WTC11 (cell line): ENCODE measurements at regions not wholly inside any gene's neighbourhood (a gene's known extent, or its start where the extent isn't known, plus 50 kb on each side); places are given as distances from the start of the nearest gene placed in this dataset.

Source experiments
- ATAC-seq: fragments of 200-7000 bp; cut with Tn5 transposase; 2 replicates; pipeline ENCODE4 v1.10.0; 2021; ENCODE audit warnings: mild to moderate bottlenecking, moderate library complexity
- CTCF ChIA-PET: fragments of 300-600 bp; sonication (Branson Sonifier 250); formaldehyde crosslinking; loops from one replicate; lab custom pipeline; 2021; ENCODE audit warnings: antibody characterized with exemption; lab: Charles Lee
- POLR2A ChIA-PET: fragments of 350-600 bp; sonication (Branson Sonifier 250); formaldehyde crosslinking; loops from one replicate; lab custom pipeline; 2021; ENCODE audit warnings: antibody characterized with exemption; lab: Charles Lee
- DNase-seq: peaks from one replicate; pipeline ENCODE4 v3.0.0; 2021; ENCODE audit warnings: low spot score
- H3K27ac Mint-ChIP-seq: 2 replicates; pipeline ENCODE4 v1.8.0; 2021; ENCODE audit warnings: mixed read lengths
- H3K27me3 Mint-ChIP-seq: 2 replicates; pipeline ENCODE4 v1.8.0; 2021; ENCODE audit warnings: low read depth, mild to moderate bottlenecking, moderate library complexity, mixed read lengths
- H3K36me3 Mint-ChIP-seq: 2 replicates; pipeline ENCODE4 v1.8.0; 2021; ENCODE audit warnings: mixed read lengths
- H3K4me1 Mint-ChIP-seq: 2 replicates; pipeline ENCODE4 v1.8.0; 2022; ENCODE audit warnings: mixed read lengths
- H3K4me3 Mint-ChIP-seq: 2 replicates; pipeline ENCODE4 v1.8.0; 2021; ENCODE audit warnings: mild to moderate bottlenecking, moderate library complexity, mixed read lengths
- H3K9me3 Mint-ChIP-seq: 2 replicates; pipeline ENCODE4 v1.8.0; 2021; ENCODE audit warnings: mixed read lengths
- CREB1 ChIP-seq: sonication (generic); formaldehyde crosslinking; IDR thresholded peaks from 2 replicates; pipeline ENCODE4 v1.8.0; 2023; ENCODE audit warnings: mild to moderate bottlenecking, missing genetic modification reagents
- CREM ChIP-seq: sonication (generic); formaldehyde crosslinking; IDR thresholded peaks from 2 replicates; pipeline ENCODE4 v1.8.1; 2022; ENCODE audit warnings: mild to moderate bottlenecking, missing genetic modification reagents, moderate library complexity
- ETV6 ChIP-seq: sonication (generic); formaldehyde crosslinking; IDR thresholded peaks from 2 replicates; pipeline ENCODE4 v1.8.1; 2022; ENCODE audit warnings: mild to moderate bottlenecking, missing genetic modification reagents
- FOXP1 ChIP-seq: sonication (generic); formaldehyde crosslinking; IDR thresholded peaks from 2 replicates; pipeline ENCODE4 v1.8.0; 2022; ENCODE audit warnings: missing genetic modification reagents, mild to moderate bottlenecking, moderate library complexity, borderline replicate concordance
- SMAD4 ChIP-seq: sonication (generic); formaldehyde crosslinking; IDR thresholded peaks from 2 replicates; pipeline ENCODE4 v1.8.0; 2022; ENCODE audit warnings: mild to moderate bottlenecking, missing genetic modification reagents
- STAT6 ChIP-seq: sonication (generic); formaldehyde crosslinking; conservative IDR thresholded peaks from 2 replicates; pipeline ENCODE4 v1.8.1; 2023; ENCODE audit warnings: mild to moderate bottlenecking, low read depth, missing genetic modification reagents, moderate library complexity
- TEAD4 ChIP-seq: sonication (generic); formaldehyde crosslinking; IDR thresholded peaks from 2 replicates; pipeline ENCODE4 v1.8.0; 2022; ENCODE audit warnings: mild to moderate bottlenecking, missing genetic modification reagents
- ZNF532 ChIP-seq: fragments of 250-450 bp; sonication (Bioruptor Pico); IDR thresholded peaks from 2 replicates; pipeline ENCODE4 v1.9.0; 2021; ENCODE audit warnings: mild to moderate bottlenecking, borderline replicate concordance
- TF ChIP-seq, protein P1 (sequence below): fragments of 250-450 bp; sonication (Bioruptor Pico); IDR thresholded peaks from 2 replicates; pipeline ENCODE4 v1.9.0; 2021; ENCODE audit warnings: moderate library complexity, mild to moderate bottlenecking, inconsistent platforms, borderline replicate concordance
- TF ChIP-seq, protein P2 (sequence below): sonication (generic); formaldehyde crosslinking; IDR thresholded peaks from 2 replicates; pipeline ENCODE4 v1.8.1; 2022; ENCODE audit warnings: mild to moderate bottlenecking, moderate library complexity, missing genetic modification reagents

DNA sequence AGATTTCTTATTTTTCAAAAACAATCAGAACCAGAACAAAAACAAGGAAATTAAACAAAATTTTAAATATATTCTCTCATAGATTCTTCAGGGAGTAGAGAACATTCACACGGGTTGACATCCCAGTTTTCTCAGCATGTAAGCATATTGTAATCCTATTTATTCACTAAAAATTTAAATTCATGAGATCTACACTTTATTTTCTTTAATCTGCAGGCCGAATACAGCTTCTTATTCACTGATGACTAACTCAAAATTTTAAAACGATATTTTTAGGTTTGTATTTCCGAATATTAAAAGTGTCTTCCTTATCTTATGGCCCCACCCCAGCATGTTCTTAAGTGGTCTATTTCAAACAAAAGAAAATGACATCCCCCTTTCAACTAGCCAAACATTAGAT, 262.4 kb downstream of the MEIS1 start:
- H3K36me3 Mint-ChIP-seq, result no peaks in the 10 kb centered on the region

DNA sequence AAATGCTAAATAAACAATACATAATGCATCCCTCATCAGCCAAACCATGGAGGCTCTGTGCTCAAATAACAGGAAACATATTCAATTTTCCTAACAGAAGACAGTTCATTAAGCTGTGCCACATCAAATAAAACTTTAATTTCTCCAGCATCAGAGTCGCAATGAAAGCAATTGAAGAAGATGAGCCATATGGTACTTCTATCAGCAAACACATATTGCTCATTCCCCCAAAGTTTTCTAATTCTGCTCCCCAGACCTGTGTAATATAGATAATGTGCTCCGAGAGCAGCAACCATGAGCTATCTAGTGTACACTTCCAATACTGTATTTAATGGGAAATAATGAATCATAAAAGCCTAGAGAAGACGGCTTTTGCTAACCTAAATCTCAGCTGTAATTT, 263.2 kb downstream of the MEIS1 start:
- ATAC-seq, result no peak

More for the DNA sequence above, 262.4 kb downstream of the MEIS1 start:
- Mint-ChIP-seq H3K4me1 (peaks cover 69% of the 10 kb centered on the region), H3K27ac (no peak overlapping the region), H3K27me3 (no peaks in the 10 kb centered on the region), H3K4me3 (no peak overlapping the region), H3K9me3 (no peaks in the 10 kb centered on the region)
- no peak for DNase-seq
- CTCF ChIA-PET, result no interaction called here
- TF ChIP-seq CREM (CRISPR knock-in tag) (no peak), ETV6 (no peak)
- POLR2A ChIA-PET, result no interaction called here
- no peak for ATAC-seq

GRCh38 chr2:66698576-66699239, 263.8 kb downstream of the MEIS1 start:
- CTCF ChIA-PET, result no interaction called here
- no peak for ATAC-seq
- H3K4me1 Mint-ChIP-seq, result peaks cover 57% of the 10 kb centered on the region

More for the DNA sequence above, 263.2 kb downstream of the MEIS1 start:
- DNase-seq, result no peak
- H3K36me3 Mint-ChIP-seq, result no peaks in the 10 kb centered on the region
- H3K27me3 Mint-ChIP-seq, result no peaks in the 10 kb centered on the region
- H3K9me3 Mint-ChIP-seq, result no peaks in the 10 kb centered on the region
- POLR2A ChIA-PET, result no interaction called here
- H3K4me3 Mint-ChIP-seq, result no peak overlapping the region
- no peak overlapping the region for H3K27ac Mint-ChIP-seq
- CTCF ChIA-PET, result no interaction called here
- TF ChIP-seq CREB1 (no peak), FOXP1 (CRISPR knock-in tag) (no peak), ZNF532 (no peak), SMAD4 (CRISPR knock-in tag) (no peak)
- TF ChIP-seq, protein P1, sequence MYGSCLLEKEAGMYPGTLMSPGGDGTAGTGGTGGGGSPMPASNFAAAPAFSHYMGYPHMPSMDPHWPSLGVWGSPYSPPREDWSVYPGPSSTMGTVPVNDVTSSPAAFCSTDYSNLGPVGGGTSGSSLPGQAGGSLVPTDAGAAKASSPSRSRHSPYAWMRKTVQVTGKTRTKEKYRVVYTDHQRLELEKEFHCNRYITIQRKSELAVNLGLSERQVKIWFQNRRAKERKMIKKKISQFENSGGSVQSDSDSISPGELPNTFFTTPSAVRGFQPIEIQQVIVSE, result no peak
- TF ChIP-seq, protein P2, sequence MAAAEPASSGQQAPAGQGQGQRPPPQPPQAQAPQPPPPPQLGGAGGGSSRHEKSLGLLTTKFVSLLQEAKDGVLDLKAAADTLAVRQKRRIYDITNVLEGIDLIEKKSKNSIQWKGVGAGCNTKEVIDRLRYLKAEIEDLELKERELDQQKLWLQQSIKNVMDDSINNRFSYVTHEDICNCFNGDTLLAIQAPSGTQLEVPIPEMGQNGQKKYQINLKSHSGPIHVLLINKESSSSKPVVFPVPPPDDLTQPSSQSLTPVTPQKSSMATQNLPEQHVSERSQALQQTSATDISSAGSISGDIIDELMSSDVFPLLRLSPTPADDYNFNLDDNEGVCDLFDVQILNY (CRISPR knock-in tag), result no peak
- peaks cover 63% of the 10 kb centered on the region for H3K4me1 Mint-ChIP-seq

More at GRCh38 chr2:66698576-66699239, 263.8 kb downstream of the MEIS1 start:
- no peak overlapping the region for H3K4me3 Mint-ChIP-seq
- POLR2A ChIA-PET, result no interaction called here
- H3K27ac Mint-ChIP-seq, result no peak overlapping the region
- H3K36me3 Mint-ChIP-seq, result no peaks in the 10 kb centered on the region
- no peak for TF ChIP-seq TEAD4 (CRISPR knock-in tag)
- TF ChIP-seq STAT6 (CRISPR knock-in tag), result no peak
- no peaks in the 10 kb centered on the region for H3K9me3 Mint-ChIP-seq
- H3K27me3 Mint-ChIP-seq, result no peaks in the 10 kb centered on the region
- DNase-seq, result no peak
